GM23338 (cell line): ENCODE measurements at regions not wholly inside any gene's neighbourhood (a gene's known extent, or its start where the extent isn't known, plus 50 kb on each side); places are given as distances from the start of the nearest gene placed in this dataset.

Experiments used
- CREB1 ChIP-seq: fragments of 250-450 bp; sonication (Bioruptor Pico); IDR thresholded peaks from 2 replicates; pipeline ENCODE4 v1.5.0; 2020; ENCODE audit warnings: low read depth, mild to moderate bottlenecking, moderate library complexity
- EZH2 ChIP-seq: fragments of 200-600 bp; sonication (generic); IDR thresholded peaks from one replicate; pipeline ENCODE4 v1.8.0; 2017; ENCODE audit warnings: antibody characterized with exemption, mild to moderate bottlenecking, low read depth; ENCODE audit not compliant: unreplicated experiment
- EZH2phosphoT487 ChIP-seq: fragments of 200-600 bp; sonication (generic); IDR thresholded peaks from one replicate; pipeline ENCODE4 v1.8.1; 2018; ENCODE audit warnings: antibody characterized with exemption; ENCODE audit not compliant: unreplicated experiment
- JUNB ChIP-seq: IDR thresholded peaks from one replicate; pipeline ENCODE4 v1.6.1; 2016; ENCODE audit warnings: antibody characterized with exemption; ENCODE audit not compliant: unreplicated experiment
- POLR2AphosphoS5 ChIP-seq: IDR thresholded peaks from 2 replicates; pipeline ENCODE4 v1.6.1; 2016; ENCODE audit warnings: antibody characterized with exemption, low read depth
- TF ChIP-seq, protein P1 (sequence below), 2 experiments: fragments of 200-600 bp in 1 of 2; sonication (generic) in 1 of 2; conservative IDR thresholded peaks; 2 replicates each; pipeline versions ENCODE4 v1.5.1 to v1.6.1; 2016 to 2017; ENCODE audit warnings: antibody characterized with exemption in 2 of 2, low read depth in 2 of 2, mild to moderate bottlenecking in 2 of 2, moderate library complexity in 1 of 2
- TF ChIP-seq, protein P2 (sequence below): IDR thresholded peaks from 2 replicates; pipeline ENCODE4 v1.6.1; 2016; ENCODE audit warnings: antibody characterized with exemption
- TF ChIP-seq, protein P3 (sequence below): IDR thresholded peaks from one replicate; pipeline ENCODE4 v1.6.1; 2018; ENCODE audit warnings: antibody characterized with exemption; ENCODE audit not compliant: unreplicated experiment

DNA sequence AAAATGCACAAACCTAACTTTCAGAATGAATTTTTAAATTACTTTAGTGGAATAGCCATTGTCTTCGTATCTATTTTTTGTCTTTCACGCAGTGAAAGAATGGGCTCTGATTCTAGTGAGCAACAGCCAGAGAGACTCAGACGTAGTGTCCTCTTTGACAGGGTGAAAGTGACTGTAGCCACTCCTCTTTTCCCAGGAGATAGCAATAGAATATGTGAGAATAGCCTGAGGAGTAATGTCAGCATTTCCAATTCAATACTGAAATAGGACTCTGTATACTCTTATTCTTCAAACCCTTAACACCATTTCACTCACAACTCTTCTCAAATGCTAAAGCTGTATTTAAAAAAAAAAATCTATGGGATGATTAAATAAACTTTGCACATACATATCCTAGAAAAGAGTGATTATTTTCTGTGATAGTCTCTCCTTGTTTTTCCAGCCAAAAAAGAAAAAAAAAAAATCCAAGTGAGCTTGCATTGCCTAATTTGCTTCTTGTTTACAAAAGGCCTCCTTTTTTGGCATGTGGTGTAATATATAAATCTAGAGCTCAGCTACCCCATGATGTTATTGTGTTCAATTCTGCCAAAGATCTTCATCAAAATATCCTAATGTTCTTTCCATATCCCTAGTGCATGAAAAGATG is 626.1 kb upstream of the SLITRK6 start:
- TF ChIP-seq, protein P1, sequence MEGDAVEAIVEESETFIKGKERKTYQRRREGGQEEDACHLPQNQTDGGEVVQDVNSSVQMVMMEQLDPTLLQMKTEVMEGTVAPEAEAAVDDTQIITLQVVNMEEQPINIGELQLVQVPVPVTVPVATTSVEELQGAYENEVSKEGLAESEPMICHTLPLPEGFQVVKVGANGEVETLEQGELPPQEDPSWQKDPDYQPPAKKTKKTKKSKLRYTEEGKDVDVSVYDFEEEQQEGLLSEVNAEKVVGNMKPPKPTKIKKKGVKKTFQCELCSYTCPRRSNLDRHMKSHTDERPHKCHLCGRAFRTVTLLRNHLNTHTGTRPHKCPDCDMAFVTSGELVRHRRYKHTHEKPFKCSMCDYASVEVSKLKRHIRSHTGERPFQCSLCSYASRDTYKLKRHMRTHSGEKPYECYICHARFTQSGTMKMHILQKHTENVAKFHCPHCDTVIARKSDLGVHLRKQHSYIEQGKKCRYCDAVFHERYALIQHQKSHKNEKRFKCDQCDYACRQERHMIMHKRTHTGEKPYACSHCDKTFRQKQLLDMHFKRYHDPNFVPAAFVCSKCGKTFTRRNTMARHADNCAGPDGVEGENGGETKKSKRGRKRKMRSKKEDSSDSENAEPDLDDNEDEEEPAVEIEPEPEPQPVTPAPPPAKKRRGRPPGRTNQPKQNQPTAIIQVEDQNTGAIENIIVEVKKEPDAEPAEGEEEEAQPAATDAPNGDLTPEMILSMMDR (conservative IDR thresholded peaks at IDR 0.05; ENCODE audit: low read depth in 2 of 2): no peak
- TF ChIP-seq, protein P2, sequence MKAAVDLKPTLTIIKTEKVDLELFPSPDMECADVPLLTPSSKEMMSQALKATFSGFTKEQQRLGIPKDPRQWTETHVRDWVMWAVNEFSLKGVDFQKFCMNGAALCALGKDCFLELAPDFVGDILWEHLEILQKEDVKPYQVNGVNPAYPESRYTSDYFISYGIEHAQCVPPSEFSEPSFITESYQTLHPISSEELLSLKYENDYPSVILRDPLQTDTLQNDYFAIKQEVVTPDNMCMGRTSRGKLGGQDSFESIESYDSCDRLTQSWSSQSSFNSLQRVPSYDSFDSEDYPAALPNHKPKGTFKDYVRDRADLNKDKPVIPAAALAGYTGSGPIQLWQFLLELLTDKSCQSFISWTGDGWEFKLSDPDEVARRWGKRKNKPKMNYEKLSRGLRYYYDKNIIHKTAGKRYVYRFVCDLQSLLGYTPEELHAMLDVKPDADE: no peak
- no peak for TF ChIP-seq CREB1
- TF ChIP-seq, protein P3, sequence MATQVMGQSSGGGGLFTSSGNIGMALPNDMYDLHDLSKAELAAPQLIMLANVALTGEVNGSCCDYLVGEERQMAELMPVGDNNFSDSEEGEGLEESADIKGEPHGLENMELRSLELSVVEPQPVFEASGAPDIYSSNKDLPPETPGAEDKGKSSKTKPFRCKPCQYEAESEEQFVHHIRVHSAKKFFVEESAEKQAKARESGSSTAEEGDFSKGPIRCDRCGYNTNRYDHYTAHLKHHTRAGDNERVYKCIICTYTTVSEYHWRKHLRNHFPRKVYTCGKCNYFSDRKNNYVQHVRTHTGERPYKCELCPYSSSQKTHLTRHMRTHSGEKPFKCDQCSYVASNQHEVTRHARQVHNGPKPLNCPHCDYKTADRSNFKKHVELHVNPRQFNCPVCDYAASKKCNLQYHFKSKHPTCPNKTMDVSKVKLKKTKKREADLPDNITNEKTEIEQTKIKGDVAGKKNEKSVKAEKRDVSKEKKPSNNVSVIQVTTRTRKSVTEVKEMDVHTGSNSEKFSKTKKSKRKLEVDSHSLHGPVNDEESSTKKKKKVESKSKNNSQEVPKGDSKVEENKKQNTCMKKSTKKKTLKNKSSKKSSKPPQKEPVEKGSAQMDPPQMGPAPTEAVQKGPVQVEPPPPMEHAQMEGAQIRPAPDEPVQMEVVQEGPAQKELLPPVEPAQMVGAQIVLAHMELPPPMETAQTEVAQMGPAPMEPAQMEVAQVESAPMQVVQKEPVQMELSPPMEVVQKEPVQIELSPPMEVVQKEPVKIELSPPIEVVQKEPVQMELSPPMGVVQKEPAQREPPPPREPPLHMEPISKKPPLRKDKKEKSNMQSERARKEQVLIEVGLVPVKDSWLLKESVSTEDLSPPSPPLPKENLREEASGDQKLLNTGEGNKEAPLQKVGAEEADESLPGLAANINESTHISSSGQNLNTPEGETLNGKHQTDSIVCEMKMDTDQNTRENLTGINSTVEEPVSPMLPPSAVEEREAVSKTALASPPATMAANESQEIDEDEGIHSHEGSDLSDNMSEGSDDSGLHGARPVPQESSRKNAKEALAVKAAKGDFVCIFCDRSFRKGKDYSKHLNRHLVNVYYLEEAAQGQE: no peak
- TF ChIP-seq EZH2: no peak
- no peak for TF ChIP-seq EZH2phosphoT487
- no peak for TF ChIP-seq POLR2AphosphoS5
- no peak for TF ChIP-seq JUNB
